Sigmoid colon (tissue), 6 donors: ENCODE measurements at regions not wholly inside any gene's neighbourhood (a gene's known extent, or its start where the extent isn't known, plus 50 kb on each side); places are given as distances from the start of the nearest gene placed in this dataset.

Experiments
- DNase-seq: peaks from one replicate; pipeline ENCODE4 v3.0.0-alpha.2; 2019
- H3K27ac ChIP-seq, 4 donors: fragments of 200-600 bp; sonication (generic); one replicate each; pipeline ENCODE4 v1.5.1; 2016 to 2019; ENCODE audit warnings: mild to moderate bottlenecking in 1 of 4
- H3K27me3 ChIP-seq, 3 donors: fragments of 200-600 bp; sonication (generic); one replicate each; pipeline ENCODE4 v1.5.1; 2019; ENCODE audit warnings: mild to moderate bottlenecking in 1 of 3
- H3K36me3 ChIP-seq, 4 donors: fragments of 200-600 bp; sonication (generic); one replicate each; pipeline ENCODE4 v1.5.1; 2016 to 2019
- H3K4me1 ChIP-seq, 4 donors: fragments of 200-600 bp; sonication (generic); one replicate each; pipeline ENCODE4 v1.5.1; 2017 to 2019
- H3K4me3 ChIP-seq, 4 donors: fragments of 200-600 bp; sonication (generic); one replicate each; pipeline ENCODE4 v1.5.1; 2017 to 2019; ENCODE audit warnings: mild to moderate bottlenecking in 2 of 4, moderate library complexity in 1 of 4
- H3K9me3 ChIP-seq, 4 donors: fragments of 200-600 bp in 3 of 4; sonication (generic) in 3 of 4; one replicate each; pipeline versions ENCODE4 v1.5.1 to v1.6.1; 2013 to 2019
- CTCF ChIP-seq, 4 experiments: fragments of 450-650 bp in 3 of 4; fragments of 200-600 bp in 1 of 4; IDR thresholded peaks; one replicate each; pipeline ENCODE4 v1.5.1; 2016 to 2019; ENCODE audit warnings: antibody characterized with exemption in 4 of 4, mild to moderate bottlenecking in 3 of 4, moderate library complexity in 2 of 4
- EP300 ChIP-seq, 4 donors: sonication (generic); formaldehyde crosslinking; IDR thresholded peaks; one replicate each; pipeline ENCODE4 v1.6.1; 2017; ENCODE audit warnings: antibody characterized with exemption in 4 of 4
- POLR2A ChIP-seq, 2 donors: fragments of 450-650 bp; IDR thresholded peaks; one replicate each; pipeline ENCODE4 v1.6.1; 2016; ENCODE audit warnings: antibody characterized with exemption in 2 of 2, mild to moderate bottlenecking in 2 of 2, moderate library complexity in 2 of 2
- POLR2AphosphoS5 ChIP-seq, 4 donors: sonication (generic); formaldehyde crosslinking; IDR thresholded peaks; one replicate each; pipeline ENCODE4 v1.6.1; 2017; ENCODE audit warnings: antibody characterized with exemption in 4 of 4
- WGBS, 2 donors: extraction: QIAGEN DNeasy Blood & Tissue Kit; methylation state at CpG; one replicate each; pipeline ENCODE4 v1.1.7; 2013; 5-methylcytosine and 5-hydroxymethylcytosine counted together
- intact Hi-C: fragments of 100-400 bp; cut with DNase I; formaldehyde crosslinking; loops from one replicate; pipeline ENCODE4 v1.15.1; 2023
- donor health status: healthy with polysubstance abuse.
- donor health status: healthy.

GRCh38 chr3:182094321-182094720 lies 382.6 kb downstream of the SOX2 start:
- no peak overlapping the region for H3K27ac ChIP-seq
- H3K27me3 ChIP-seq = no peaks in the 10 kb centered on the region
- intact Hi-C loops = loop anchor here (10.0 kb wide), 1 partner anchor 160 kb away; no protein-coding TSS in a partner anchor
- no peak overlapping the region for H3K4me3 ChIP-seq
- no peaks in the 10 kb centered on the region for H3K4me1 ChIP-seq
- WGBS, 2 donors = 86 to 94% methylated on average over 4 of the region's 4 CpGs
- no peak for TF ChIP-seq CTCF (IDR thresholded peaks at IDR 0.05)
- no peak for TF ChIP-seq POLR2A (IDR thresholded peaks at IDR 0.05)
- TF ChIP-seq POLR2AphosphoS5 (IDR thresholded peaks at IDR 0.05) = no peak
- no peak for TF ChIP-seq EP300 (IDR thresholded peaks at IDR 0.05)
- DNase-seq = no peak
- H3K36me3 ChIP-seq = no peaks in the 10 kb centered on the region
- no peaks in the 10 kb centered on the region for H3K9me3 ChIP-seq

GRCh38 chr3:182104881-182105280 lies 393.2 kb downstream of the SOX2 start:
- H3K4me3 ChIP-seq = no peak overlapping the region
- intact Hi-C loops = no loop called here
- H3K9me3 ChIP-seq = peaks cover 0 to 4% (median 0%) of the 10 kb centered on the region in 4 donors
- no peaks in the 10 kb centered on the region for H3K27me3 ChIP-seq
- DNase-seq = no peak
- H3K36me3 ChIP-seq = no peaks in the 10 kb centered on the region
- 63% methylated on average over 4 of the region's 4 CpGs for WGBS, 2 donors
- no peaks in the 10 kb centered on the region for H3K4me1 ChIP-seq
- no peak overlapping the region for H3K27ac ChIP-seq
- TF ChIP-seq POLR2A (IDR thresholded peaks at IDR 0.05) = no peak
- no peak for TF ChIP-seq EP300 (IDR thresholded peaks at IDR 0.05)
- no peak for TF ChIP-seq CTCF (IDR thresholded peaks at IDR 0.05)
- no peak for TF ChIP-seq POLR2AphosphoS5 (IDR thresholded peaks at IDR 0.05)

- intact Hi-C loops = no loop called here
- H3K27ac ChIP-seq = no peak overlapping the region
- DNase-seq = no peak
- no peak overlapping the region for H3K4me3 ChIP-seq
- 82 to 88% methylated on average over 4 of the region's 4 CpGs for WGBS, 2 donors
- H3K36me3 ChIP-seq = no peaks in the 10 kb centered on the region
- no peaks in the 10 kb centered on the region for H3K27me3 ChIP-seq
- peaks cover 0 to 4% (median 0%) of the 10 kb centered on the region in 4 donors for H3K9me3 ChIP-seq
- TF ChIP-seq POLR2AphosphoS5 (IDR thresholded peaks at IDR 0.05) = no peak
- no peak for TF ChIP-seq EP300 (IDR thresholded peaks at IDR 0.05)
- TF ChIP-seq CTCF (IDR thresholded peaks at IDR 0.05) = no peak
- TF ChIP-seq POLR2A (IDR thresholded peaks at IDR 0.05) = no peak
- H3K4me1 ChIP-seq = no peaks in the 10 kb centered on the region
Measured at GRCh38 chr3:182105875-182106274, 394.1 kb downstream of the SOX2 start.

GRCh38 chr3:182108371-182108770 lies 396.6 kb downstream of the SOX2 start:
- Histone ChIP-seq H3K27me3 (no peaks in the 10 kb centered on the region), H3K27ac (no peak overlapping the region), H3K4me1 (no peaks in the 10 kb centered on the region), H3K36me3 (no peaks in the 10 kb centered on the region), H3K4me3 (no peak overlapping the region), H3K9me3 (peaks cover 0 to 4% (median 0%) of the 10 kb centered on the region in 4 donors)
- DNase-seq = no peak
- TF ChIP-seq EP300 (IDR thresholded peaks at IDR 0.05) (no peak), POLR2A (IDR thresholded peaks at IDR 0.05) (no peak), CTCF (IDR thresholded peaks at IDR 0.05) (no peak), POLR2AphosphoS5 (IDR thresholded peaks at IDR 0.05) (no peak)
- intact Hi-C loops = no loop called here

- WGBS, 2 donors = 75 to 78% methylated on average over 4 of the region's 4 CpGs
- Histone ChIP-seq H3K27ac (no peak overlapping the region), H3K9me3 (peaks cover 0 to 4% (median 0%) of the 10 kb centered on the region in 4 donors), H3K4me1 (no peaks in the 10 kb centered on the region), H3K4me3 (no peak overlapping the region), H3K36me3 (no peaks in the 10 kb centered on the region), H3K27me3 (no peaks in the 10 kb centered on the region)
- DNase-seq = no peak
- intact Hi-C loops = no loop called here
- TF ChIP-seq POLR2A (IDR thresholded peaks at IDR 0.05) (no peak), POLR2AphosphoS5 (IDR thresholded peaks at IDR 0.05) (no peak), EP300 (IDR thresholded peaks at IDR 0.05) (no peak), CTCF (IDR thresholded peaks at IDR 0.05) (no peak)
Measured at GRCh38 chr3:182111967-182112366, 400.2 kb downstream of the SOX2 start.
